ENCODE measurements at regions not wholly inside any gene's neighbourhood (a gene's known extent, or its start where the extent isn't known, plus 50 kb on each side); places are given as distances from the start of the nearest gene placed in this dataset.

DNA sequence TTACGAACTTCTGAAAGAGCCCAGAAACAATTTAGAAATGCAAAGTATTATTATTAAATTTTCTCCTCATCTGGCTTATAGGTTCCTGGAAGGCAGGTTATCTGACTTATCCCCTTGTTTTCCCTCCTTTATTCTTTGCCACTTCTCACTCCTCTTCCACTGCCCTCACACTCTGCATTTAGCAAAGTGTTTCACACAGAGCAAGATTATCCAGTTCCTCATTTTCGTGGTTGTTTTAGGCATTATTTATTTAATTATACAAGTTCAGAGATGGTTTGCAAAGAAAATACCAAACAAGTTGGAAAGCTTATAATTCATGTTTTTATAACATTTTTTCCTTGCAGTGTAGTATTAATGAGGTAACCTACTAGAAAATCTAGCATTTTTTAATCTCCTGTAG, 544.9 kb downstream of the NSUN3 start:
- TF ChIP-seq BHLHE40 (IDR thresholded peaks at IDR 0.05; ENCODE audit: low read length) (no peak), TAF1 (IDR thresholded peaks at IDR 0.05; ENCODE audit: control insufficient read depth, extremely low read depth, insufficient read depth, low read length, severe bottlenecking) (no peak), ARNT (IDR thresholded peaks at IDR 0.05) (no peak), POLR2A (conservative IDR thresholded peaks at IDR 0.05) (no peak), U2AF2 (optimal IDR thresholded peaks at IDR 0.05; ENCODE audit: low read depth, low read length) (no peak), RBBP5 (IDR thresholded peaks at IDR 0.05; ENCODE audit: borderline replicate concordance, insufficient read depth, low read length, poor library complexity, severe bottlenecking) (no peak), EGR1 (conservative IDR thresholded peaks at IDR 0.05) (no peak), PRMT5 (CRISPR knock-in tag; IDR thresholded peaks at IDR 0.05) (no peak), KLF10 (CRISPR knock-in tag; IDR thresholded peaks at IDR 0.05) (no peak)
- TF ChIP-seq, protein P1, sequence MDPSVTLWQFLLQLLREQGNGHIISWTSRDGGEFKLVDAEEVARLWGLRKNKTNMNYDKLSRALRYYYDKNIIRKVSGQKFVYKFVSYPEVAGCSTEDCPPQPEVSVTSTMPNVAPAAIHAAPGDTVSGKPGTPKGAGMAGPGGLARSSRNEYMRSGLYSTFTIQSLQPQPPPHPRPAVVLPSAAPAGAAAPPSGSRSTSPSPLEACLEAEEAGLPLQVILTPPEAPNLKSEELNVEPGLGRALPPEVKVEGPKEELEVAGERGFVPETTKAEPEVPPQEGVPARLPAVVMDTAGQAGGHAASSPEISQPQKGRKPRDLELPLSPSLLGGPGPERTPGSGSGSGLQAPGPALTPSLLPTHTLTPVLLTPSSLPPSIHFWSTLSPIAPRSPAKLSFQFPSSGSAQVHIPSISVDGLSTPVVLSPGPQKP (CRISPR knock-in tag; IDR thresholded peaks at IDR 0.05) = no peak
- TF ChIP-seq, protein P2, sequence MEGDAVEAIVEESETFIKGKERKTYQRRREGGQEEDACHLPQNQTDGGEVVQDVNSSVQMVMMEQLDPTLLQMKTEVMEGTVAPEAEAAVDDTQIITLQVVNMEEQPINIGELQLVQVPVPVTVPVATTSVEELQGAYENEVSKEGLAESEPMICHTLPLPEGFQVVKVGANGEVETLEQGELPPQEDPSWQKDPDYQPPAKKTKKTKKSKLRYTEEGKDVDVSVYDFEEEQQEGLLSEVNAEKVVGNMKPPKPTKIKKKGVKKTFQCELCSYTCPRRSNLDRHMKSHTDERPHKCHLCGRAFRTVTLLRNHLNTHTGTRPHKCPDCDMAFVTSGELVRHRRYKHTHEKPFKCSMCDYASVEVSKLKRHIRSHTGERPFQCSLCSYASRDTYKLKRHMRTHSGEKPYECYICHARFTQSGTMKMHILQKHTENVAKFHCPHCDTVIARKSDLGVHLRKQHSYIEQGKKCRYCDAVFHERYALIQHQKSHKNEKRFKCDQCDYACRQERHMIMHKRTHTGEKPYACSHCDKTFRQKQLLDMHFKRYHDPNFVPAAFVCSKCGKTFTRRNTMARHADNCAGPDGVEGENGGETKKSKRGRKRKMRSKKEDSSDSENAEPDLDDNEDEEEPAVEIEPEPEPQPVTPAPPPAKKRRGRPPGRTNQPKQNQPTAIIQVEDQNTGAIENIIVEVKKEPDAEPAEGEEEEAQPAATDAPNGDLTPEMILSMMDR (IDR thresholded peaks at IDR 0.05 in 2 of 3, conservative IDR thresholded peaks at IDR 0.05 in 1 of 3; ENCODE audit: insufficient read depth in 2 of 3, low read depth in 1 of 3, low read length in 3 of 3) = no peak
- TF ChIP-seq, protein P3, sequence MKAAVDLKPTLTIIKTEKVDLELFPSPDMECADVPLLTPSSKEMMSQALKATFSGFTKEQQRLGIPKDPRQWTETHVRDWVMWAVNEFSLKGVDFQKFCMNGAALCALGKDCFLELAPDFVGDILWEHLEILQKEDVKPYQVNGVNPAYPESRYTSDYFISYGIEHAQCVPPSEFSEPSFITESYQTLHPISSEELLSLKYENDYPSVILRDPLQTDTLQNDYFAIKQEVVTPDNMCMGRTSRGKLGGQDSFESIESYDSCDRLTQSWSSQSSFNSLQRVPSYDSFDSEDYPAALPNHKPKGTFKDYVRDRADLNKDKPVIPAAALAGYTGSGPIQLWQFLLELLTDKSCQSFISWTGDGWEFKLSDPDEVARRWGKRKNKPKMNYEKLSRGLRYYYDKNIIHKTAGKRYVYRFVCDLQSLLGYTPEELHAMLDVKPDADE (conservative IDR thresholded peaks at IDR 0.05; ENCODE audit: control insufficient read depth, low read depth, low read length) = no peak

Measured in K562 (cell line).